Transverse colon (tissue), 4 donors: ENCODE measurements at regions not wholly inside any gene's neighbourhood (a gene's known extent, or its start where the extent isn't known, plus 50 kb on each side); places are given as distances from the start of the nearest gene placed in this dataset.

Experiments used
- DNase-seq: peaks from one replicate; pipeline ENCODE4 v3.0.0-alpha.2; 2019
- H3K27ac ChIP-seq, 4 donors: fragments of 200-600 bp; sonication (generic); 2 replicates each; pipeline ENCODE4 v1.5.1; 2016 to 2018; ENCODE audit warnings: inconsistent platforms in 4 of 4
- H3K27me3 ChIP-seq: fragments of 200-600 bp; sonication (generic); 2 replicates; pipeline ENCODE4 v1.5.1; 2017; ENCODE audit warnings: inconsistent platforms
- H3K36me3 ChIP-seq, 4 donors: fragments of 200-600 bp; sonication (generic); 2 replicates each; pipeline ENCODE4 v1.5.1; 2017 to 2019; ENCODE audit warnings: inconsistent platforms in 4 of 4
- H3K4me1 ChIP-seq, 4 donors: fragments of 200-600 bp; sonication (generic); 2 replicates each; pipeline ENCODE4 v1.5.1; 2017 to 2020; ENCODE audit warnings: inconsistent platforms in 4 of 4
- H3K4me3 ChIP-seq, 4 donors: fragments of 200-600 bp; sonication (generic); 1 replicate in 1 of 4; 2 replicates in 3 of 4; pipeline versions ENCODE4 v1.5.1 to v1.6.1; 2017 to 2019; ENCODE audit warnings: inconsistent platforms in 4 of 4
- H3K9me3 ChIP-seq, 2 donors: fragments of 200-600 bp; sonication (generic); 2 replicates each; pipeline ENCODE4 v1.5.1; 2017 to 2019; ENCODE audit warnings: inconsistent platforms in 2 of 2
- EP300 ChIP-seq: sonication (generic); formaldehyde crosslinking; IDR thresholded peaks from one replicate; pipeline ENCODE4 v1.6.1; 2017; ENCODE audit warnings: antibody characterized with exemption, low read depth
- POLR2A ChIP-seq: fragments of 450-650 bp; IDR thresholded peaks from one replicate; pipeline ENCODE4 v1.6.1; 2016; ENCODE audit warnings: antibody characterized with exemption, mild to moderate bottlenecking, moderate library complexity
- POLR2AphosphoS5 ChIP-seq, 3 donors: sonication (generic); formaldehyde crosslinking; IDR thresholded peaks; one replicate each; pipeline ENCODE4 v1.6.1; 2016; ENCODE audit warnings: antibody characterized with exemption in 3 of 3
- WGBS, 2 donors: methylation state at CpG; one replicate each; pipeline ENCODE4 v1.1.5; 2018; ENCODE audit warnings: low coverage in 1 of 2; 5-methylcytosine and 5-hydroxymethylcytosine counted together
- in situ Hi-C, 4 donors: fragments of 200-750 bp; cut with MboI; loops; one replicate each; pipeline versions ENCODE4 v1.15.0 to v1.15.1; 2017; ENCODE audit warnings: low sequenced_read_pairs in 3 of 4, low pct_ligation_motif_present in 1 of 4, low pct_unique_long_range_greater_than_20kb in 1 of 4
- intact Hi-C: fragments of 100-400 bp; cut with DNase I; formaldehyde crosslinking; loops from one replicate; pipeline ENCODE4 v1.15.1; 2023; ENCODE audit warnings: low total_unique reads
- TF ChIP-seq, protein P1 (sequence below), 5 experiments: fragments of 200-600 bp in 3 of 5; fragments of 450-650 bp in 2 of 5; sonication (generic) in 3 of 5; IDR thresholded peaks; 1 replicate in 2 of 5; 2 replicates in 3 of 5; pipeline ENCODE4 v1.5.1; 2016 to 2017; ENCODE audit warnings: antibody characterized with exemption in 5 of 5, inconsistent platforms in 3 of 5, mild to moderate bottlenecking in 2 of 5, moderate library complexity in 1 of 5

- intact Hi-C loops (no loop called here), in situ Hi-C loops (loop anchor here in 1 of 4 donors (25.0 kb wide), 1 partner anchor 305 kb away; no protein-coding TSS in a partner anchor)
- no peak for DNase-seq
- H3K27ac ChIP-seq: no peak overlapping the region
- H3K4me1 ChIP-seq: no peaks in the 10 kb centered on the region
- no peaks in the 10 kb centered on the region for H3K36me3 ChIP-seq
- H3K4me3 ChIP-seq: no peak overlapping the region
- no peaks in the 10 kb centered on the region for H3K27me3 ChIP-seq
- WGBS, 2 donors: 84 to 100% methylated on average over 1 of the region's 1 CpG
- TF ChIP-seq, protein P1, sequence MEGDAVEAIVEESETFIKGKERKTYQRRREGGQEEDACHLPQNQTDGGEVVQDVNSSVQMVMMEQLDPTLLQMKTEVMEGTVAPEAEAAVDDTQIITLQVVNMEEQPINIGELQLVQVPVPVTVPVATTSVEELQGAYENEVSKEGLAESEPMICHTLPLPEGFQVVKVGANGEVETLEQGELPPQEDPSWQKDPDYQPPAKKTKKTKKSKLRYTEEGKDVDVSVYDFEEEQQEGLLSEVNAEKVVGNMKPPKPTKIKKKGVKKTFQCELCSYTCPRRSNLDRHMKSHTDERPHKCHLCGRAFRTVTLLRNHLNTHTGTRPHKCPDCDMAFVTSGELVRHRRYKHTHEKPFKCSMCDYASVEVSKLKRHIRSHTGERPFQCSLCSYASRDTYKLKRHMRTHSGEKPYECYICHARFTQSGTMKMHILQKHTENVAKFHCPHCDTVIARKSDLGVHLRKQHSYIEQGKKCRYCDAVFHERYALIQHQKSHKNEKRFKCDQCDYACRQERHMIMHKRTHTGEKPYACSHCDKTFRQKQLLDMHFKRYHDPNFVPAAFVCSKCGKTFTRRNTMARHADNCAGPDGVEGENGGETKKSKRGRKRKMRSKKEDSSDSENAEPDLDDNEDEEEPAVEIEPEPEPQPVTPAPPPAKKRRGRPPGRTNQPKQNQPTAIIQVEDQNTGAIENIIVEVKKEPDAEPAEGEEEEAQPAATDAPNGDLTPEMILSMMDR (IDR thresholded peaks at IDR 0.05): no peak
- no peak for TF ChIP-seq POLR2AphosphoS5 (IDR thresholded peaks at IDR 0.05)
- TF ChIP-seq EP300: no peak
- TF ChIP-seq POLR2A: no peak
- no peaks in the 10 kb centered on the region for H3K9me3 ChIP-seq
Observed at GRCh38 chr12:100692502-100692901, 102.1 kb upstream of the ANO4 start.

- in situ Hi-C loops (loop anchor here in 1 of 4 donors (25.0 kb wide), 1 partner anchor 311 kb away; no protein-coding TSS in a partner anchor), intact Hi-C loops (no loop called here)
- H3K27me3 ChIP-seq: no peaks in the 10 kb centered on the region
- TF ChIP-seq POLR2A: no peak
- TF ChIP-seq POLR2AphosphoS5 (IDR thresholded peaks at IDR 0.05): no peak
- no peak for TF ChIP-seq EP300
- TF ChIP-seq, protein P1 (IDR thresholded peaks at IDR 0.05): no peak
- no peak for DNase-seq
- H3K27ac ChIP-seq: no peak overlapping the region
- no peak overlapping the region for H3K4me3 ChIP-seq
- H3K4me1 ChIP-seq: no peaks in the 10 kb centered on the region
- H3K9me3 ChIP-seq: no peaks in the 10 kb centered on the region
- H3K36me3 ChIP-seq: no peaks in the 10 kb centered on the region
- 68 to 92% methylated on average over 2 of the region's 2 CpGs for WGBS, 2 donors
Observed at GRCh38 chr12:100698518-100698917, 96.1 kb upstream of the ANO4 start.

DNA sequence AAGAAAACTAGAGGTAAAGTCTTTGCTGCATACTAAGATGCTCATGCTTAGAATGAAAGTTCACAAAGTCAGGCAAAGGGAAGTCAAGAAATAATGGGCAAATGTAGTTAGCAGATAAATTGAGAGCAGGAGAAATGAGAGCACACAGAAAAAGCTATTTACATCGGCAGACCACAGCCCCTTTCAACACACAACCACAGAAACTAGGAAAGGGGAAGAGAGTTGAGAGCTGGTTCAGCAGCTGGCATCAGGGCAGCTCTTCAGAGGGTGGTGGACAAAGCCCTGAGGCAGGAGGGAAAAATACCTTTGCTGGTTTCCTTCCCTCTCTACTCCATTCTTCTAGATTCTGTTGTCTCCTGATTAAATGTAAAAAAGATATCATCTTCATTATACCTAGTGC, 95.4 kb upstream of the ANO4 start:
- Histone ChIP-seq H3K4me1 (no peaks in the 10 kb centered on the region), H3K27ac (no peak overlapping the region), H3K4me3 (no peak overlapping the region), H3K27me3 (no peaks in the 10 kb centered on the region), H3K9me3 (no peaks in the 10 kb centered on the region), H3K36me3 (no peaks in the 10 kb centered on the region)
- 50 to 64% methylated on average over 1 of the region's 1 CpG for WGBS, 2 donors
- TF ChIP-seq POLR2AphosphoS5 (IDR thresholded peaks at IDR 0.05) (no peak), POLR2A (no peak), EP300 (no peak)
- TF ChIP-seq, protein P1 (IDR thresholded peaks at IDR 0.05): no peak
- in situ Hi-C loops: loop anchor here in 1 of 4 donors (25.0 kb wide), 1 partner anchor 312 kb away; no protein-coding TSS in a partner anchor
- intact Hi-C loops: no loop called here
- no peak for DNase-seq

DNA sequence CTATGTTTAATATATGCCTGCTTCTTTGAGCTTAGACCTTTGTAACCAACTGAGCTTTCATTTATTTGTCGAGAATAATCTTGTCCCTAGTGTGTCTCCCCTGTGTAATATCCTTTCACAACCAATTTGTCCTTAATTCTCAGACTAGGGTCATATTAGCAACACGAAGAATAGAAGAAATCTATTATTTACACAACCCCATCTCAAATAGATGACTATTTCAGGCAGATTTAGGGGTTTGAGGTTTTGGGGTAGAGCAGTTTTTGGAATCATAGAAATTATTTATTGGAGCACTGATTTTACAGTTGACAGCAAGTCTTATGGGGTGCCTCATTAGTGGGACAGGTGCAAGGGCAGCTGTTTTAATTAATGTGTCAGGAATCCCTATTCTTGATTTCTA, 91.2 kb upstream of the ANO4 start:
- H3K36me3 ChIP-seq: no peaks in the 10 kb centered on the region
- H3K27ac ChIP-seq: no peak overlapping the region
- H3K9me3 ChIP-seq: no peaks in the 10 kb centered on the region
- 67 to 84% methylated on average over 2 of the region's 2 CpGs for WGBS, 2 donors
- no peak overlapping the region for H3K4me3 ChIP-seq
- no peak for DNase-seq
- no peaks in the 10 kb centered on the region for H3K4me1 ChIP-seq
- no peak for TF ChIP-seq POLR2A
- TF ChIP-seq EP300: no peak
- TF ChIP-seq POLR2AphosphoS5 (IDR thresholded peaks at IDR 0.05): no peak
- TF ChIP-seq, protein P1 (IDR thresholded peaks at IDR 0.05): no peak
- no peaks in the 10 kb centered on the region for H3K27me3 ChIP-seq
- intact Hi-C loops: no loop called here
- in situ Hi-C loops: no loop called here
